ENCODE measurements at regions not wholly inside any gene's neighbourhood (a gene's known extent, or its start where the extent isn't known, plus 50 kb on each side); places are given as distances from the start of the nearest gene placed in this dataset.

DNA sequence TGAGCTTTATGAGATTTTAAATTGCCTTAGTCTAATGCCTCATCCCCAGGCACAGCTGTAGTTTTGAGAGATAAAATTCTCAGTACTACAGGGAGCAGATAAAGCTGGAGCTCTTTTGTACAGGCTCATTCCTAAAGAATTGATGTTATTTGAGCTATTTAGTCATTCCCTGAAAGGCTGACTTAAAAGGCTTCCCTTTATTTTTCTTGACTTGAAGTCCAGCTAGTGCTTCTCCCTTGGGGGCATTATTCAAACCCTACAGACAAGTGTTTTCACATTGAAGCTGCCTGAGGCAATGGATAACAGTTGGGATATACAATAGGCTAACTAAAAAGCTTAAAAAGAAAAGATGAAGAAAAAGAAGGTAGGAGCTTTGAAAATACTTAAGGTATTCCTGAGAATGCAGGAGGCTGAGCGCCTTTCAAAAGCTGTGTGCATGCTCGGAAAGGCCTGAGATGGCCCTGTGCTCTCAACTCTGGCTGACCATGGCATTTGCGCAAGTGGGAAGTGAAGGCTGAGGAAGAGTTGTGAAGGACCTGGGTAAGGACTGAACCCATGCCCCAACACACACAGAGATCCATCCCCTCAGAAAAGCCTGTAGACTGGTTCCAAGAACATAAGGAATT lies 315.1 kb downstream of the SMOC2 start:
- Histone ChIP-seq H3K4me3 (no peak overlapping the region), H3K4me1 (no peaks in the 10 kb centered on the region), H3K9me3 (no peaks in the 10 kb centered on the region), H3K27ac (no peak overlapping the region), H3K27me3 (no peaks in the 10 kb centered on the region), H3K36me3 (no peaks in the 10 kb centered on the region)
- intact Hi-C loops (cut with DNase I): no loop called here
- DNase-seq: no peak
- WGBS, 2 donors: 93 to 95% methylated on average over 3 of the region's 3 CpGs
- TF ChIP-seq POLR2A (IDR thresholded peaks at IDR 0.05): no peak
- no peak for TF ChIP-seq POLR2AphosphoS5 (IDR thresholded peaks at IDR 0.05)
- TF ChIP-seq, protein P1, sequence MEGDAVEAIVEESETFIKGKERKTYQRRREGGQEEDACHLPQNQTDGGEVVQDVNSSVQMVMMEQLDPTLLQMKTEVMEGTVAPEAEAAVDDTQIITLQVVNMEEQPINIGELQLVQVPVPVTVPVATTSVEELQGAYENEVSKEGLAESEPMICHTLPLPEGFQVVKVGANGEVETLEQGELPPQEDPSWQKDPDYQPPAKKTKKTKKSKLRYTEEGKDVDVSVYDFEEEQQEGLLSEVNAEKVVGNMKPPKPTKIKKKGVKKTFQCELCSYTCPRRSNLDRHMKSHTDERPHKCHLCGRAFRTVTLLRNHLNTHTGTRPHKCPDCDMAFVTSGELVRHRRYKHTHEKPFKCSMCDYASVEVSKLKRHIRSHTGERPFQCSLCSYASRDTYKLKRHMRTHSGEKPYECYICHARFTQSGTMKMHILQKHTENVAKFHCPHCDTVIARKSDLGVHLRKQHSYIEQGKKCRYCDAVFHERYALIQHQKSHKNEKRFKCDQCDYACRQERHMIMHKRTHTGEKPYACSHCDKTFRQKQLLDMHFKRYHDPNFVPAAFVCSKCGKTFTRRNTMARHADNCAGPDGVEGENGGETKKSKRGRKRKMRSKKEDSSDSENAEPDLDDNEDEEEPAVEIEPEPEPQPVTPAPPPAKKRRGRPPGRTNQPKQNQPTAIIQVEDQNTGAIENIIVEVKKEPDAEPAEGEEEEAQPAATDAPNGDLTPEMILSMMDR (IDR thresholded peaks at IDR 0.05): no peak
- TF ChIP-seq EP300 (IDR thresholded peaks at IDR 0.05): no peak

DNA sequence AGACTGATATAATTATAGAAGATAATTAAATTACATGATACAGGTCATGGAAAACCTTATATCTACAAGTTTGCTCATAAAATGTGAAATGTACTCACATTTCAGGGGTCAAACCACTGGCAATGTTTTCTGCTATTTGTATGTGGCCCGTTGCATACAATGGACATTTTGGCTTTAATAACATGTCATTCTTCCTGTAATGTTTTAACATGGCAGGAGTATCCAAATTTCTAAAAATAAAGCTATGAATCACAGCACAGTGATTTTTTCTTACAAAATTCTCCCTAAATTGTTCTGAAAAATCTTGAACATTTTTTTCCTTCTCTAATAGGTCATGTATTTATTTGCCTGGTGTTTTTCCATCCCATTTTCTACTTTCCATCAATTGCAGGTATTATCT lies 305.7 kb downstream of the SMOC2 start:
- no peaks in the 10 kb centered on the region for H3K36me3 ChIP-seq
- intact Hi-C loops (cut with DNase I): no loop called here
- no peaks in the 10 kb centered on the region for H3K4me1 ChIP-seq
- no peak overlapping the region for H3K4me3 ChIP-seq
- TF ChIP-seq POLR2AphosphoS5 (IDR thresholded peaks at IDR 0.05) (no peak), POLR2A (IDR thresholded peaks at IDR 0.05) (no peak)
- TF ChIP-seq, protein P1 (IDR thresholded peaks at IDR 0.05): no peak
- H3K27ac ChIP-seq: no peak overlapping the region
- H3K27me3 ChIP-seq: no peaks in the 10 kb centered on the region
- 77 to 81% methylated on average over 1 of the region's 1 CpG for WGBS, 2 donors
- no peaks in the 10 kb centered on the region for H3K9me3 ChIP-seq
- DNase-seq: no peak

DNA sequence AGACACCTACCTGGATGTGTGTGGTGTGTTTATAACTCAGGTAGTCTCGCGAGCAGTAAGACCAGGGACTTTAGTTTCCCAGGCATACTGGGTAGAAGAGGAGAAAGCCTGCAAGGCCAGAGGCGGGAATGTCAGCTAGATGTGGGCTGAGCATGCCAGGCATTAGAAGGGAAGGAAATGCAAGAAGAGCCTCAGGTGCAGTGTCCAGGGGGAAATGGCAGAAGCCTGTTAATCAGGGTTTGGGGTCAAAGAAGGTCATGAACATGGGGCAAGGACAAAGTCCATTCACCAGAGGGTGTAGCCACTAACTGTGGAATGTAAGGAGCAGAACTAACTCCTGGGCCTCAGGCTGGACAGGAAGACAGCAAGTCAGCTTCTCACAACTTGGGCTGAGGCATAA lies 305.0 kb downstream of the SMOC2 start:
- Histone ChIP-seq H3K36me3 (no peaks in the 10 kb centered on the region), H3K4me1 (no peaks in the 10 kb centered on the region), H3K4me3 (no peak overlapping the region), H3K27ac (no peak overlapping the region), H3K9me3 (no peaks in the 10 kb centered on the region), H3K27me3 (no peaks in the 10 kb centered on the region)
- TF ChIP-seq POLR2AphosphoS5 (IDR thresholded peaks at IDR 0.05) (no peak), POLR2A (IDR thresholded peaks at IDR 0.05) (no peak), EP300 (IDR thresholded peaks at IDR 0.05) (no peak)
- WGBS, 2 donors: 88 to 89% methylated on average over 3 of the region's 3 CpGs
- intact Hi-C loops (cut with DNase I): no loop called here
- no peak for DNase-seq

DNA sequence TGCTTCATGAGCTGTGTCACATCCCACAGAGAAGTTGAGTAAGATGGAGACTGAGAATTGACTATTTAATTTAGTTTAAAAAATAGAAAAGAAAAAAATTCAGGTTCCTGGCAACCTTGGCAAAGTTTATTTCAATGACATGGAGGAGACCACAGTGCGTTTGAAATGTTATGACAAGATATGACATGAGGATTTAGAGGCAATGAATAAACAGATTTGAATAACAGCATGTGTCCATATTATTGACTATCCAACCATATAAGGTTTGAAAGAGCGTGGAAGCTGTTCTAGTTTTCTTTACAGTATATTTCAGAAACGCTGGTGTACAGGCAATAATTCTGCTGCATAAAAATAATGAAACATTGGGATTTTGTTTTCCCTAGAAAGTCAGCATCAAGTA lies 303.9 kb downstream of the SMOC2 start:
- no peak for DNase-seq
- Histone ChIP-seq H3K4me3 (no peak overlapping the region), H3K27ac (no peak overlapping the region), H3K9me3 (no peaks in the 10 kb centered on the region), H3K4me1 (no peaks in the 10 kb centered on the region), H3K36me3 (no peaks in the 10 kb centered on the region), H3K27me3 (no peaks in the 10 kb centered on the region)
- intact Hi-C loops (cut with DNase I): no loop called here
- 81 to 83% methylated on average over 3 of the region's 3 CpGs for WGBS, 2 donors
- TF ChIP-seq, protein P1 (IDR thresholded peaks at IDR 0.05): no peak
- TF ChIP-seq POLR2A (IDR thresholded peaks at IDR 0.05) (no peak), EP300 (IDR thresholded peaks at IDR 0.05) (no peak), POLR2AphosphoS5 (IDR thresholded peaks at IDR 0.05) (no peak)

DNA sequence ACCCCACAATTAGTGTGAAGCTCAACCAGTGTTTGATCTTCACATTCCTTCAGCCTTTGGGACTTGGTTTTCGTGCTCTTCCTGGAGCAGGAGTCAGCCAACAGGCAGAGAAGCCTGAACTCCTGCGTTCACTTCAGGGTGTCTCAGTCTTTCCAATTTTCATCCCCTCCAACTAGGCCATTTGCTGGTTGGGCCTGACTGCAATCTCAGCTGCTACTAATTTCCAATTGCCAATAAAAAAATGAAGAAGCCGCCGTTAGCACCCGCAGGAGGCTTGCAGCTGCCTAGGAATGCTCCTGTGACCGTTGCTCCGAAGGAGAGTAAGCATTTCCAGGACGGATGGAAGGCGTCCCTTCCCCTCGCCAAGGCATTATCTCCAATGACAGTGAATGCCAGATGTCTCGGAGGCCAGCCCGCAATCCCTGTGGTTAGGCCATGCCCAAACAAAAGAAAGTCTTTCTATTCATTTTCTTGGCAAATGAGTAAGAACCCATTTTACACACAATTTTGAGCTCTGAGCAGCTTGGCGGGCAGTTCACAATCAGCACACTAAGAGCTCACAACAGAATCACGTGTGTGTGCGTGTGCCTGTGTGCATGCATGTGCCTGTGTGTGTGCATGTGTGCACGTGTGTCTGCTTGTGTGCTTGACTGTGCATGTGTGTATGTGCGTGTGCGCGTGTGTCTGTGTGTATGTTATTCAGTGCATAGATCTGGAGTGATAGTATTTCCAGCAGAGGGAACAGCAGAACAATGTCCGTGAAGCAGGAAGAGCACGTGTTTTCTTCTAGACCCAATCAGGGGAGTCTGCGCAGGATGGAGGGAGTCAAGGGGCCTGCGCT lies 301.2 kb downstream of the SMOC2 start:
- no peak for DNase-seq
- H3K27ac ChIP-seq: no peak overlapping the region
- H3K4me1 ChIP-seq: no peaks in the 10 kb centered on the region
- no peaks in the 10 kb centered on the region for H3K36me3 ChIP-seq
- TF ChIP-seq, protein P1 (IDR thresholded peaks at IDR 0.05): no peak
- TF ChIP-seq POLR2A (IDR thresholded peaks at IDR 0.05) (no peak), EP300 (IDR thresholded peaks at IDR 0.05) (no peak), POLR2AphosphoS5 (IDR thresholded peaks at IDR 0.05) (no peak)
- no peak overlapping the region for H3K4me3 ChIP-seq
- no peaks in the 10 kb centered on the region for H3K27me3 ChIP-seq
- WGBS, 2 donors: 91 to 94% methylated on average over 23 of the region's 23 CpGs
- intact Hi-C loops (cut with DNase I): no loop called here
- H3K9me3 ChIP-seq: peaks cover 0 to 2% (median 0%) of the 10 kb centered on the region in 4 donors
